GM13977 (cell line): ENCODE measurements at regions not wholly inside any gene's neighbourhood (a gene's known extent, or its start where the extent isn't known, plus 50 kb on each side); places are given as distances from the start of the nearest gene placed in this dataset.

Source experiments
- DNase-seq: peaks from one replicate; pipeline ENCODE4 v3.0.0; 2012; ENCODE audit warnings: low spot score
- CTCF ChIP-seq: IDR thresholded peaks from 2 replicates; pipeline ENCODE4 v1.5.1; 2012; ENCODE audit warnings: mild to moderate bottlenecking, control low read depth; ENCODE audit not compliant: insufficient read depth; ENCODE audit errors: extremely low read depth, missing control alignments
- in situ Hi-C: fragments of 300-500 bp; cut with MboI; formaldehyde crosslinking; loops from one replicate; pipeline ENCODE4 v1.12.0; 2022; ENCODE audit warnings: low sequenced_read_pairs, low pct_unique_long_range_greater_than_20kb, mixed read lengths, inconsistent platforms; ENCODE audit not compliant: unreplicated experiment

GRCh38 chr5:58066076-58066475 is 393.8 kb downstream of the PLK2 start:
- in situ Hi-C loops: no loop called here
- TF ChIP-seq CTCF: no peak

GRCh38 chr5:58064801-58065200 is 395.1 kb downstream of the PLK2 start:
- in situ Hi-C loops: no loop called here
- TF ChIP-seq CTCF: no peak
- DNase-seq: no peak

More at GRCh38 chr5:58066076-58066475, 393.8 kb downstream of the PLK2 start:
- DNase-seq: no peak

- TF ChIP-seq CTCF: no peak
- no peak for DNase-seq
- in situ Hi-C loops: no loop called here
These were observed 398.9 kb downstream of the PLK2 start for GRCh38 chr5:58060996-58061395.

GRCh38 chr5:58057324-58057723 is 402.6 kb downstream of the PLK2 start:
- no peak for TF ChIP-seq CTCF
- DNase-seq: no peak
- in situ Hi-C loops: no loop called here

GRCh38 chr5:58056546-58056945 is 403.3 kb downstream of the PLK2 start:
- no peak for DNase-seq
- no peak for TF ChIP-seq CTCF
- in situ Hi-C loops: no loop called here

- no peak for TF ChIP-seq CTCF
- in situ Hi-C loops: no loop called here
- DNase-seq: no peak
These were observed 405.9 kb downstream of the PLK2 start for GRCh38 chr5:58054018-58054417.

GRCh38 chr5:58048954-58049353 is 410.9 kb downstream of the PLK2 start:
- in situ Hi-C loops: no loop called here
- TF ChIP-seq CTCF: no peak
- no peak for DNase-seq
